ENCODE measurements at regions not wholly inside any gene's neighbourhood (a gene's known extent, or its start where the extent isn't known, plus 50 kb on each side); places are given as distances from the start of the nearest gene placed in this dataset.

GRCh38 chr2:138928374-138929021 is 148.3 kb upstream of the NXPH2 start:
- TF ChIP-seq GATA2 (IDR thresholded peaks at IDR 0.05; ENCODE audit: low read depth, low read length) (no peak), GATA3 (IDR thresholded peaks at IDR 0.05; ENCODE audit: low read depth, low read length) (no peak)
